Hematopoietic multipotent progenitor cell (in vitro differentiated cells): ENCODE measurements at regions not wholly inside any gene's neighbourhood (a gene's known extent, or its start where the extent isn't known, plus 50 kb on each side); places are given as distances from the start of the nearest gene placed in this dataset.

Experiments used
- DNase-seq, 3 donors: peaks; one replicate each; pipeline ENCODE4 v3.0.0-alpha.2; 2011 to 2015; ENCODE audit warnings: low read depth in 2 of 3, low spot score in 2 of 3

DNA sequence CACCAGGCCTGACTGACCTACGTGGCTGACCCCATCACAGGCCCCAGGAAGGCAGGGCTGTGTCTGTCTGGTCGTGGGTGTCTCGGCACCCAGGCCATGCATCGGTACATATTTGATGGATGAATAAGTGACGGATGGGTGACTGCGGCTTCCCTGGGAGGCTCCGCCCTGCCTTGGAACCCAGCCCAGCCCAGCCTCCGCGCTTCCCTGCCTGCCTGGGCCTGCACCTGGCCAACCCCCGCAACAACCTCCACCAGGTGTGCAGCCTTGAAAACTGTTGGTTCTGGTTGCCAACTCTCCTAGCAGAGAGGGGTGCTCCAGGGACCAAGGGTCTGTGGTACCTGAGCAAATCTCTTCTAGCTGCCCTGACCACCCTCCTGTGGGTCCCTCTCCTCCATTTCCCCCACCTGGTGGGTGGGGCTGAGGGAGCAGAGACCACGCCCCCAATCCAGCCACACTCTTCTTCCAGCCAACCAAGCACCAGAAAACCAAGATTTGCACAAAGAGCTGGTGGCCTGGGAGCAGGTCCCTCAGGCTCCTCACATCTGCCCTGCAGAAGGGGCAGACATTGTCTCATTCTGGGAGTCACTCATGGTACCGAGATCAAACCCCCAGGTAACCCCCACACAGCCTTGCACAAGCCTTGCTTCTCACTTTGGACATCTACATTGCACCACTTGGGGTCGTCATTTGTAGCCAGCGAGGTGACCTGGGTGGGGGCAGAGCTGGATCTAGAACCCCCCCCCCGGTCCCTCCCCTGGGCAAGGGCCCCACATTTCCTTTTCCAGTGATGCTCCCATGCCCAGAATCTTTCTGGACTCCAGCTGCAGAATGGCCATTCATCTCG lies 100.6 kb upstream of the IER5L start:
- no peak for DNase-seq

DNA sequence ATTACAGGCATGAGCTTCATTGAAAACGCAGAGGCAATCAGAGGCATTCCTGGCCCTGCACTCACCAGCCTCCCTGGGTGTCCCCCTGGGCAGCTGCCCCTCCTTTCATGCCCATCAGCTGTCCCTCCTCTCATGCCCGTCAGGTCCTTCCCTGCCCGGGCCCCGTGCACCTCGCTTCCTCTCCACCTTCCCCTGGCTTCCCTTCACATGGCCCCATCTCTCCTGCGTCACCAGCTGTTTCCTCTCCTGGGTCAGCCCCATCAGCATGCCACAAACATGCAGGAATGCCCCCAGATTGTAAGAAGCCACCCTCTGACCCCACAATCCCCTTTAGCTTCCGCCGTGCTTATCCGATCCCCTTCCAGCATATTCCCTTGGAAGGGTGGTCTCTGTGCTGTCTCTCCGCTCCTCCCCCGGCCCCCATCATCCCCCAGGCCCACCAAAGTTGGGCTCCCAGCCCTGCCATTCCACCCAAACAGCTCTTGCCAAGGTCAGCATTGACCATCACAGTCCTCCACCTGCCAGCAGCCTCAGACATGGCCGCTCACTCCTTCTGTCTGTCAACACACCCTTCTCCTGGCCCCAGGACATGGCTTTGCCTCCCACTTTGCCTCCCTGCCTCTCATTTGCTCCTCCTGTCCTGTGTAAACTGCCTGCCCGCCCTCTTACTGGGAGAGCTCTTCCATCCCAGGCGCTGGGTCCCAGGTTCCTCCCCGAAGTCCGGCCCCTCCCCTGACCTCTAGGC lies 98.6 kb upstream of the IER5L start:
- DNase-seq = peak in 2 of 3 donors; percentile 41 to 75

DNA sequence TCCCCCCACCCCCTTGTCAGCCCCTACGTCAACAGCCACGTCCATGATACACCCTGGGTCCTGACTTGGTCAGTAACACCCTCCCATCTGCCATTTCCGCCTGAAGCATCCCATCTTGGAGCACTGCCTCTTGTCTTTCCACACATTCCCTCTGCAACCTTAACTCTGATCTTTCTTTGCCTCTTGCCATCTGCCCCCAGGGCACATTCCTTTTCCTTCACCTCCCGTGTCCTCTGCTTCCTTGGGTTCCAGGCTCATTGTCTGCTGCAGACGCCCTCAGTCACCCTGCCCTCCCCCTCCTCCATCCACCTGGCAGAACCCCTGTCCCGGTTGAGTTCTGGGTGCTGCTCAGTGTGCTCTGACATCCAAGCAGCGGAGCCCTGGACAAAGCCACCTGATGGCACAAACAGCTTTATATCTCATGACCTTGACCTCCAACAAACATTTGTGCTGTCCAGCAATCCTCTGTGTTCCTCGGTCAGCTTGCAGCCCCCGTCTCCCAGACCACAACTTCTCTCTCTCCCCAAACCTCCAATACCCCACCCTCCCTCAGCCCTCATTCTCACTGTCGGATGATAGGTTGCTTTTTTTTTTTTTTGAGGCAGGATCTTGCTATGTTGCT lies 97.7 kb upstream of the IER5L start:
- DNase-seq = no peak

DNA sequence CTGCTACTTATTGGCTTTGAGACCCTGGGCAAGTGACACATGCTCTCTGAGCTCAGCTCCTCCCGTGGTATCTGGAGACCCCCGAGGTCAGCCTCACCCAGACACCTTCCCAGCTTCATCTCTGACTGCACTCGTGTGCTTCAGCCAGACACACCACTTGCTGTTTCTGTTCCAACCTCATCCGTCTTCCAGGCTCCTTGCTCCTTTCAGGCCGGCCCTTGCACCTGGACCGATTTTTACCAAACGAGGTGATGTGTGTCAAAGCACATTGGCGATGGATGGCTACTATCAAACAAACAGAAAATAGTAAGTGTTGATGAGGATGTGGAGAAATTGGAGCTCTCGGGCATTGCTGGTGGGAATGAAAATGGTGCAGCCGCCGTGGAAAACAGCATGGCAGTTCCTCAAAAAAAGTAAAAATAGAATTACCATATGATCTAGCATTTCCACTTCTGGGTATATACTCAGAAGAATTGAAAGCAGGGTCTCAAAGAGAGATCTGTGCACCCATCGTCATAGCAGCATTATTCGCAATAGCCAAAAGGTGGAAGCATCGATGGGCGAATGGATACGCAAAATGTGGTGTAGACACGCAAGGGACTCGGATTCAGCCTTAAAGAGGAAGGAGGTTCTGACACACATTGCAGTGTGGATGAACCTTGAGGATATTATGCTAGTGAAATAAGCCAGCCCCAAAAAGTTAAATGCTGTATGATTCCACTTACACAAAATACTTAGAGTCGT lies 96.1 kb upstream of the IER5L start:
- DNase-seq = no peak

DNA sequence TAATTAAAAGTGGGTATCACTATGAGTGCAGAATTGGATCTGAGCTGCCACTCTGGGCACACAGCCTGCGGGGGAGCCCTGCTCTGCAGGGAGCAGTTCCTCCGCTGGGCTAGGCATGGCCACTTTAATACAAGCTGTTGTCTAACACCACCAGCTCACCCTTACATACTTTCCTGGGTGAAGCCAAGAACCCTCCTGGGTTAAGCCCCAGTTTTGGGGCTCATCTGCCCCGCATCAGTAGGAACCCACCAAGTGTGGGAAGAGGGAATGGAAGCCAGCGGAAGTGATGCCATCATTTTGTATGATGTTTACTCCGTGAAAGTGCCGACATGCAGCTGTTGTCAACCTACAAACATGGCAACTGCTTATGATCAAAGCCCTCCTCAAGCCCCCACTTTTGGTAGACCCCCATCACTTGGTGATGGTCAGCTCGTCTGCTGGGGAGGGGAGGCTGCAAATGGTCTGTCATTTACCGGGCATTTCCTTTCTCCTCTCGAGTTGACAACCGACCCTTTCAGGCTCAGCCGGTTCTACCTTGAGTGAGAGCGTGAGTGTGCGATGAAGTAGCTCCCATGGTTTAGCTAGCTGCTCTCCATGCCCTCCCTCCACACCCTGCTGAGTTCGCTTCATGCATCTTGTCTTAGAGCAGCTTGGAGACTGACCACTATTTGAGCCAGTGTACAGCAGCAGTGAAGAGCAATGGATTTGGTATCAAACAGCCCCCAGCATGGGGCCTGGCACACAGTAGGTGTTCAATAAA lies 95.3 kb upstream of the IER5L start:
- DNase-seq = no peak

DNA sequence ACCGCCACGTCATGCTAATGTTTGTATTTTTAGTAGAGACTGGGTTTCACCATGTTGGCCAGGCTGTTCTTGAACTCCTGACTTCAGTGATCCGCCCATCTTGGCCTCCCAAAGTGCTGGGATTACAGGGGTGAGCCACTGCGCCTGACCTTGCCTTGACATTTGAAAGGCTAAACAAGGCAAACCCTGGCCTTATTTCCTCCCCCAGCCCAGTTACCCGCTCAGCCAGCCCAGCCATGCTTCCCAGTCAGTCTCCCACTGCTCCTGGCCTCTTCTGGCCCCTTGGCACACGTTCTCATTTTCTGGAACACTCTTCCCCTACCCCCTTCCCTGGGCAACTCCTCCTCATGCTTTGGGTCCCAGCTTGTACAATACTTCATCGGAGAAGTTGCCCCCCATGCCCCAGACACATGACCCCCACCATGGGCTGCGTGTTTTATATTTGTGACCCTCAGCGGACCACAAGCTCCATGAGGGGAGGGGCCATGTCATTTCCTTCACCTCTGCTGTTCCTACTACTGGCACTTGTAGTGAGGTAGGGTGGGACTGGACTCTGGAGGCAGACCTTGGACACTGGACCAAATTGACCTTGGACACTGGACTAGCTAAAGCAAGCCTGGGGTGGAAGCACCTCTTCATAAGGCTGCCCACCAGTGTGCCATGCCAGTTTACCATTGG lies 94.4 kb upstream of the IER5L start:
- no peak for DNase-seq

DNA sequence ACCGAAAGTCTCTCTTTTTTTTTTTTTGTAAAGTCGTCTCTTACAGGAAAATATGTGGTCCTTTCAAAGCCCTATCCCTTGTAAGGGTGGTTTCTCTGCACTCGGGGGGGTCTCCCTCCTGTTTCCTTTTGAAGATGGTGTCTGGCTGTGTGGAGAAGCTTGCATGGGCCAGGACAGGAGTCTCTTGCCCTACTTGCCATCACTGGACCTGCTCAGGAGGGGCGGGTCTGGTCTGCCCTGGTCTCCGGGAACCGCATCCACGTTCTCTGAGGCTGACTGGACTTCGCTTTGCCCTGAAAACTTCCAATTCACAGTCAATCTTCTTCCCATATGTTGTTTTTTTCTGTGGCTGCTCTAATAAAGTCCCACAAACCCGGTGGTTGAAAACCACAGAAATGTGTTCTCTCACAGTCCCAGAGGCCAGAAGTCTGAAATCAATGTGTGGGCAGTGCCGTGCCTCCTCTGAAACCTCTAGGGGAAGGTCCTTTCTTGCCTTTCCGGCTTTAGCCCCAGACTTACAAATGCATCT lies 92.9 kb upstream of the IER5L start:
- DNase-seq = peak in 2 of 3 donors; percentile 35 to 62

DNA sequence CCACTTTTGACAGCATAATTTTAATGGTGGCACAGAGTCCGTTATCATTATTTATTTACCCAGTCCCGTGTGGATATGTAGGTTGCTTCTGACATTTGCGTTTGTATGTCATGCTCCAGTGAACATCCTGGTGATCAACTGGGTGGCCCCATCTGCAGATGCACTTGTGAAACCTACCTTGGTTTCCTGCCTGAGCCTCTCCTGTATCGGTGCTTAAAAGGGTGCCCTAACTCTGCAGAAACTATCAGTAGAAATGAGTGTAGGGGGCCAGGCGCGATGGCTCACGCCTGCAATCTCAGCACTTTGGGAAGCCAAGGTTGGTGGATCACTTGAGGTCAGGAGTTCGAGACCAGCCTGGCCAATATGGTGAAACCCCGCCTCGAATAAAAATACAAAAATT lies 92.1 kb upstream of the IER5L start:
- no peak for DNase-seq

DNA sequence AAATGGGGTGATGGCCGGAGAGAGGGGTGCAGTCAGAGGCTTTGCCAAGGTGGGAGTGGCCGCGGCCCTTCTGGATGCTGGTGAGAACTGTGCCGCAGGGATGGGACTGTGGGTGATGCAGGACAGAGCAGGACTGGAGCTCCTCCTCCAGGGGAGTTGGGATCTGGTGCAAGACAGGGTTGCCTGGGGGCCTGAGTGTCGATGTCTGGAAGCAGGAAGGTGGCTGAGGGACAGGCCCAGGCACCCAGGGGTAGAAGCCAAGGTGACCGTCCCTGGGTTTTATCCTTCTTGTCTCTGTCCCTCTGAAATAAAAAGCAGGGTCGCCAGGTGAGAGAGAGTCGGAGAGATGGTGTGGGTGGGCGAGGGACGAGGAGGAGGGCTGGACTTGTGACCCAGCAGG lies 89.1 kb upstream of the IER5L start:
- DNase-seq = no peak

DNA sequence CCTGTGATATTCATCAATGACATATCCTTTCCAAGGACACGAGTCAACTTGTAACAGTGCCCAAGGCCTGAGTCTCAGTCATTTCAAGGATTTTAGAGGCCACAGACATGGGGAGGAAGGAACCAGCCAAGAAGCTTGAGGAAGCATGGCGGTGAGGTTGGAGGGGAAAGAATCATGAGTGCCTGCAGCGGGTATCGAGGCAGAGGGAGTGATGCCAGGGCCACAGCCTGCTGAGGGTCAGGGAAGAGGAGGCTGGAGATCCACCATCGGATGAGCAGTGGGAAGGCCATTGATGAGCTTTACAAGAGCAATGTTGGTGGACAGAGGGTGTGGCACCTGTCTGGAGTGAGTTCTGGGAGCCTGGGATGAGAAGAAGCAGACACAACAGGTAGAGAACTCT lies 88.5 kb upstream of the IER5L start:
- no peak for DNase-seq

DNA sequence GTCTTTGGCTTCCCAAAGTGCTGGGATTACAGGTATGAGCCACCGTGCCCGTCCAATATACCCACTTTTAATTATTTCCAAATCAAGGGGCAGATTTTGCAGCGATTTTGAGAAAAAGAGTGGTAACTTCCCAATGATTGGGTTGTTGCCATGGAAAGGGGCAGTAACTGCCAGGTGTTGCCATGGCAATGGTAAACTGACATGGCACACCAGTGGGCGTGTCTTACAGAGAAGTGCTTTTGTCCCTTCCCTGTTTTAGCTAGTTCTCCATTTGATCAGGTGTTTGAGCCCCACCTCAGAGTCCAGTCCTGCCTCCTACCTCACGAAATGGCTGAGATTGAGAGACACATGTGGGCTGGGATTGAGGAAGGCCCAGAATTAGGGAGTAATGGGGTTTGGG lies 86.3 kb upstream of the IER5L start:
- no peak for DNase-seq

DNA sequence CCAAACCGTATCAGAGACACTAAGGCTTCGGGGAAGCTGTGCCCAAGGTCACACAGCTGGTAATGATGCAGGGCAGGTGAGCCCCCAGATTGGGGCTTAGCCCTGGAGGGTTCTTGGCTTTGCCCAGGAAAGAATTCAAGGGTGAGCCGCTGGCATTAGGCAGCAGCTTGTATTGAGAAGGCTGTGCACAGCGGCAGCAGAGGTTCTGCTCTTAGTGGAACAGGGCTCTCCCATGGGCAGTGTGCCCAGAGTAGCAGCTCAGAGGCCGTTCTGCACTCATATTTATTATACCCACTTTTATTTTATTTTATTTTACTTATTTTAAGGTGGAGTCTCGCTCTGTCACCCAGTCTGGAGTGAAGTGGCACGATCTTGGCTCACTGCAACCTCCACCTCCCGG lies 85.8 kb upstream of the IER5L start:
- no peak for DNase-seq

DNA sequence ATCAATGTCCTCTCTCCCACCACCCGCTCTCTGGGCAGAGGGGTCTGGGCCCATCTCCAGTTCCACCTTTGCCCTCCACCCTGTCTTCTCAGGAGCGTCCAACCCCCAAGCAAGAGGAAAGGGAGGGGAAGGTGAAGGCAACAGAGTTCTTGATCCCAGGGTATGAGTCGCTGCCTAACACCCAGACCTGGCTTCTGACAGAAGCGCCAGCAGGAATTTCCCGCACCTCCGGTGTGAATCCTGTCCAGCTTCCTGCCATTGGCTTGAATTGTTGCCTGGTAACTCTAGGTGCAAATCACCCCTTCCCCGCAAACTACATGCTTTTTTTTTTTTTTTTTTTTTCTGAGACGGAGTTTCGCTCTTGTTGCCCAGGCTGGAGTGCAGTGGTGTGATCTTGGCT lies 84.2 kb upstream of the IER5L start:
- no peak for DNase-seq

DNA sequence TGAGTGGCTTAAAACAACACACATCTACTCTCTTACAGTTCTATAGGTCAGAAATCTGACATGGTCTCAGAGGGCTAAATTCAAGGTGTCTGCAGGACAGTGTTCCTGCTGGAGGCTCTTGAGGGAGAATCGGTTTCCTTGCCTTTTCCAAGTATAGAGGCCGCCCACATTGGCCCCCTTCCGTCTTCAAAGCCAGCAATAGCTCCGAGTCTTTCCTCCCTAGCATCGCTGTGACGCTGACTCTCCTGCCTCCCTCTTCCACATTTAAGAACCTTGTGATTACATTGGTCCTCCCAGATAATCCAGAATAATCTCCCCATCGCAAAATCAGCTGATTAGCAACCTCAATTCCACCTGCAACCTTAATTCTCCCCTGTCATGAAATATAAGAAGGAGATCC lies 81.3 kb upstream of the IER5L start:
- DNase-seq = no peak

DNA sequence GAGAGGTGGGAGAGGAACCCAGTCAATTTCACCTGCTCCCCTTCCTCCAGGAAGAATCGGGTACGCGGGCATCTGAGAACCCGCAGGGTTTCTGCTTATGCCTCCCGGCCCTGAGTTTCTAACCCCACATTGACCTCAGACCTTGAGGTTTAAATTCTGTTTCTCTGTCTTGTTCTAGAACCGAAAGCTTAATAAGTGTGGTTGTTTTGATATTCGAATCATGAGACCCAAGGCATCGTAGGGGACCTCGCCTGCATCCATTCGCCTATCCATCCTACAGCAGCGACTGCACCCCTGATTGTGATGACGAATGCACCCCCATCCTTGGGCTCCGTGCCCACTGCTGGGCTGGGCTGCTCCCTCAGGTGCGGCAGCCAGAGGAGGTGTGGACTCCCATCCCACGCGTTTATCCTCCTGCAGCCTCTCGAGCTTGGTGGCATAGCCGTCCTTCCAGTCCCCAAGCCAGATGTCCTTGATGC lies 80.8 kb upstream of the IER5L start:
- DNase-seq = peak in 1 of 3 donors; percentile 36

DNA sequence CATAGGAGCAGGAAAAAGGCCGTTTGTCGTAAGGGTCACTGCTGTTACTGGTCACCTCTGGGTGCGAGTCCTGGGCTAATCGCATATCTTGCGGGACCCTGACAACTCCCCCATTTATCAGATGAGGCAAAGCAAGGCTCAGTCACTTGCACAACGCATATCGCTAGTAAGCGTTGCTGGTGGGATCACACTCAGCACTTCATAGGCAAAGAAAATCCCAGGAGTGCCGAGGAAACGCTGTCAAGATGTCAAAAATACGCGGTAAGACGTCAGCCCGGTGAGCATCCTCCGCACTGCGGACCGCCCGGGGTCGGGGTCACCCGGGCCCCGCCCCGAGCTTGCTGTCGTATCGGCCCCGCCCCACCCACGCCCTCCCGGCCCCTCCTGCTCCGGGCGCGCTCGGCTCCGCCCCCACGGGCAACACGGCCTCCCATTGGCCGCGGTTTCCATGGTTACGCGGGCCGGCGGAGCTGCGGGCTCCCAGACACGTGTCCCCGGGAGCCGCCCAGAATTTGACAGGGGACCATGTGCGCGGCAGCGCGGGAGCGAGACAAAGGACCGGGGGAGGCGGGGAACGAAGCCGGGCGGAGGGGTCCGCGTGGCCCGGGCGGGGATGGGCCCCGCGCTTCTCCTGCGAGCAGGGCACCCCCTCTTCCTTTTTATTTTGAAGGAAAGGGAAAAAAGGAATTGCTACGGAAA lies 80.2 kb upstream of the IER5L start:
- DNase-seq = peak; percentile 80 to 94 (median 93)

DNA sequence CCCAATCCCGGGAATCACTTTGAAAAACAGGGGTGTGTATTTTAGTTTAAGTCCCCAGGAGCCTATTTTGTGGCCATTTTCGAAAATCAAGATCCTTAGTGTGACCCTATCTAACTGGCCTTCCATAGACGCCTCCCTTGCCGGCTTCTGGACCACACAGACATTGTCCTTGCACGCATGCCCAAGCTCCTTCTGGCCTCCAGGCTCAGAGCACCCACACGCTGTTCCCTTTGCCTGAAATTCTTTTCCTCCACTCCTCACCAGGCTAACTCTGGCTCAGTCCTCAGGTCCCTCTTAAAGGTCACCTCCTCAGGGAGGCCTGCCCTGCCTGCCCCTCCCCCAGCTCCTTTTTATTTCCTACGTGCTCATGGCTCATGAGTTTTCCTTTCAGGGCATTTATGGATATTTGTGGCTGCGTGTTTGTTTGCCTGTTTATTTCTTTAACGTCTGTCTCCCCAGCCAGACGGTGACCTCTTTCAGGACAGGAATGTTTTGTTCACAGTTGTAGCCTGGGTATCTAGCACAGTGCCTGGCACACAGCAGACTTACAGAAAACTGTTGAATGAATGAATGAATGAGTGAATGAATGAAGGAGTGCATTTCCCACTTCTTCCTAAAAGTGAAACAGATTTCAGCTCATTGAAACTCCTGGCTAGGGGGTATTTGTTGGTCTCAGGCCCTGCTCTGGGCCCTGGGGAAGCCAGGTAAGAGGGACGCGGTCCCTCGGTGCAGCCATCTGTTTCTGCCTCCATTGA lies 79.1 kb upstream of the IER5L start:
- DNase-seq = no peak
